ENCODE measurements at regions not wholly inside any gene's neighbourhood (a gene's known extent, or its start where the extent isn't known, plus 50 kb on each side); places are given as distances from the start of the nearest gene placed in this dataset.

GRCh38 chr4:30822911-30823551, 102.9 kb downstream of the PCDH7 start:
- no peak overlapping the region for H3K4me3 ChIP-seq (ENCODE audit: low read length)
- no peak for TF ChIP-seq CTCF (conservative IDR thresholded peaks at IDR 0.05; ENCODE audit: low read length)
- no peak for DNase-seq (ENCODE audit: low read depth)

GRCh38 chr4:30825008-30825770, 105.0 kb downstream of the PCDH7 start:
- DNase-seq (ENCODE audit: low read depth): no peak
- no peak overlapping the region for H3K4me3 ChIP-seq (ENCODE audit: low read length)
- TF ChIP-seq CTCF (conservative IDR thresholded peaks at IDR 0.05; ENCODE audit: low read length): no peak

- no peak overlapping the region for H3K4me3 ChIP-seq (ENCODE audit: low read length)
- DNase-seq (ENCODE audit: low read depth): peak; percentile 16
- TF ChIP-seq CTCF (conservative IDR thresholded peaks at IDR 0.05; ENCODE audit: low read length): no peak
Measured at GRCh38 chr4:30828264-30828926, 108.2 kb downstream of the PCDH7 start.

- H3K4me3 ChIP-seq (ENCODE audit: low read length): no peak overlapping the region
- DNase-seq (ENCODE audit: low read depth): no peak
- TF ChIP-seq CTCF (conservative IDR thresholded peaks at IDR 0.05; ENCODE audit: low read length): no peak
Measured at GRCh38 chr4:30832639-30833038, 112.5 kb downstream of the PCDH7 start.

GRCh38 chr4:30833206-30833605, 113.0 kb downstream of the PCDH7 start:
- TF ChIP-seq CTCF (conservative IDR thresholded peaks at IDR 0.05; ENCODE audit: low read length): no peak

GRCh38 chr4:30835044-30835443, 114.9 kb downstream of the PCDH7 start:
- no peak for DNase-seq (ENCODE audit: low read depth)
- no peak overlapping the region for H3K4me3 ChIP-seq (ENCODE audit: low read length)
- no peak for TF ChIP-seq CTCF (conservative IDR thresholded peaks at IDR 0.05; ENCODE audit: low read length)

More at GRCh38 chr4:30833206-30833605, 113.0 kb downstream of the PCDH7 start:
- H3K4me3 ChIP-seq (ENCODE audit: low read length): no peak overlapping the region
- DNase-seq (ENCODE audit: low read depth): no peak
